ENCODE measurements at regions not wholly inside any gene's neighbourhood (a gene's known extent, or its start where the extent isn't known, plus 50 kb on each side); places are given as distances from the start of the nearest gene placed in this dataset.

DNA sequence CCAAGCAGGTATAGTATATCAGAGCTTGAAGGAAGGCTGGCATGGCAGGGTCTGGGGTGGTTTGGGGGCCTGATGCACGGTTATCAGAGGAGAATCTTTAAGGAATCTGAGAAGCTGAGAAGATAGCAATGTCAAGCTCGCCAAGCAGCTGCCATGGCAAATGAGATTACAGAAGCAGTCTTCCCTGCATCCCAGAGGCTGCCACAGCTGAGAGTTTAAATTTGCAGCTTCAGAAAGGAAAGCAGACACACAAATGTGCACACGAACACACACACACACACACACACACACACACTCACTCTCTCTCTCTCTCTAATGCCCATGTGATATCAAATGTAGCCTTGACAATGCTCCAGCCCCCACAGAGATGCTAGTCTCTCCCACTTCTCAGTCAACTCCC is 79.0 kb upstream of the TNC start:
- Histone ChIP-seq H3K27me3 (ENCODE audit: control insufficient read depth, insufficient read depth, low read length, poor library complexity, severe bottlenecking) (no peaks in the 10 kb centered on the region), H3K36me3 (ENCODE audit: control insufficient read depth, insufficient read depth, low read length) (peaks cover 6% of the 10 kb centered on the region), H3K4me1 (ENCODE audit: control insufficient read depth, insufficient read depth, low read length) (peaks cover 5% of the 10 kb centered on the region), H3K9ac (ENCODE audit: extremely low read depth, low read length, poor library complexity, severe bottlenecking) (no peak overlapping the region), H3K27ac (ENCODE audit: low read depth, low read length) (no peak overlapping the region), H3K4me3 (ENCODE audit: low read length) (no peak overlapping the region), H3K9me3 (ENCODE audit: control insufficient read depth, low read length) (peaks cover 11% of the 10 kb centered on the region)
- Mint-ChIP-seq H3K4me1 (peaks cover 49% of the 10 kb centered on the region), H3K36me3 (ENCODE audit: low read depth) (peaks cover 15% of the 10 kb centered on the region), H3K4me3 (no peak overlapping the region), H3K27ac (no peak overlapping the region), H3K9me3 (peaks cover 10% of the 10 kb centered on the region), H3K27me3 (ENCODE audit: insufficient read depth) (no peaks in the 10 kb centered on the region)
- TF ChIP-seq, protein P1, sequence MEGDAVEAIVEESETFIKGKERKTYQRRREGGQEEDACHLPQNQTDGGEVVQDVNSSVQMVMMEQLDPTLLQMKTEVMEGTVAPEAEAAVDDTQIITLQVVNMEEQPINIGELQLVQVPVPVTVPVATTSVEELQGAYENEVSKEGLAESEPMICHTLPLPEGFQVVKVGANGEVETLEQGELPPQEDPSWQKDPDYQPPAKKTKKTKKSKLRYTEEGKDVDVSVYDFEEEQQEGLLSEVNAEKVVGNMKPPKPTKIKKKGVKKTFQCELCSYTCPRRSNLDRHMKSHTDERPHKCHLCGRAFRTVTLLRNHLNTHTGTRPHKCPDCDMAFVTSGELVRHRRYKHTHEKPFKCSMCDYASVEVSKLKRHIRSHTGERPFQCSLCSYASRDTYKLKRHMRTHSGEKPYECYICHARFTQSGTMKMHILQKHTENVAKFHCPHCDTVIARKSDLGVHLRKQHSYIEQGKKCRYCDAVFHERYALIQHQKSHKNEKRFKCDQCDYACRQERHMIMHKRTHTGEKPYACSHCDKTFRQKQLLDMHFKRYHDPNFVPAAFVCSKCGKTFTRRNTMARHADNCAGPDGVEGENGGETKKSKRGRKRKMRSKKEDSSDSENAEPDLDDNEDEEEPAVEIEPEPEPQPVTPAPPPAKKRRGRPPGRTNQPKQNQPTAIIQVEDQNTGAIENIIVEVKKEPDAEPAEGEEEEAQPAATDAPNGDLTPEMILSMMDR (conservative IDR thresholded peaks at IDR 0.05): no peak
- DNase-seq: no peak
- WGBS, 2 experiments (ENCODE audit: insufficient coverage in 1 of 2, insufficient read length in 1 of 2): 70 to 91% methylated on average over 1 to 3 of the region's 3 CpGs

DNA sequence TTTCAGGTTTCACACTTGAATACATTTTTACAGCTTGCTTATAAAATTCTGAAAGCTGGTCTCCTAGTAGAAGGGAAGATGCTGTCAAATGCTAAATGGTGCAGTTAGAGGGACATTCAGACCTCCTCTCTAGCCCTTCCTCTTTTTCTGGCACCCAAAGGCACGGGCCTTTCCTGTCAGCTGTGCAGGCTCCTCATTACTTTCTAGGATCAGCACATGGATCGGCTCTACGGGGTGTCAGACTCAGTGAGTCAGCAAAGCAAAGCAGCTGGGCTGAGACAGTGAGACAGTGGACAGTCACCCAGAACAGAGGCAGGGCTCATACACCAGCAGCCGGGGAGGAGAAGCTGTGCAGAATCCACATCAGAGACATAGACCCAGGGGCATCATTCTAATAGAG is 80.0 kb upstream of the TNC start:
- Histone ChIP-seq H3K9ac (ENCODE audit: extremely low read depth, low read length, poor library complexity, severe bottlenecking) (no peak overlapping the region), H3K27me3 (ENCODE audit: control insufficient read depth, insufficient read depth, low read length, poor library complexity, severe bottlenecking) (no peaks in the 10 kb centered on the region), H3K27ac (ENCODE audit: low read depth, low read length) (no peak overlapping the region), H3K4me3 (ENCODE audit: low read length) (no peak overlapping the region), H3K36me3 (ENCODE audit: control insufficient read depth, insufficient read depth, low read length) (peaks cover 6% of the 10 kb centered on the region), H3K9me3 (ENCODE audit: control insufficient read depth, low read length) (peaks cover 11% of the 10 kb centered on the region), H3K4me1 (ENCODE audit: control insufficient read depth, insufficient read depth, low read length) (peaks cover 5% of the 10 kb centered on the region)
- DNase-seq: no peak
- Mint-ChIP-seq H3K27ac (no peak overlapping the region), H3K27me3 (ENCODE audit: insufficient read depth) (no peaks in the 10 kb centered on the region), H3K4me3 (no peak overlapping the region), H3K9me3 (peaks cover 10% of the 10 kb centered on the region), H3K36me3 (ENCODE audit: low read depth) (peaks cover 15% of the 10 kb centered on the region), H3K4me1 (peaks cover 38% of the 10 kb centered on the region)
- 82 to 90% methylated on average over 4 of the region's 4 CpGs for WGBS, 2 experiments (ENCODE audit: insufficient coverage in 1 of 2, insufficient read length in 1 of 2)
- TF ChIP-seq, protein P1 (conservative IDR thresholded peaks at IDR 0.05): no peak

DNA sequence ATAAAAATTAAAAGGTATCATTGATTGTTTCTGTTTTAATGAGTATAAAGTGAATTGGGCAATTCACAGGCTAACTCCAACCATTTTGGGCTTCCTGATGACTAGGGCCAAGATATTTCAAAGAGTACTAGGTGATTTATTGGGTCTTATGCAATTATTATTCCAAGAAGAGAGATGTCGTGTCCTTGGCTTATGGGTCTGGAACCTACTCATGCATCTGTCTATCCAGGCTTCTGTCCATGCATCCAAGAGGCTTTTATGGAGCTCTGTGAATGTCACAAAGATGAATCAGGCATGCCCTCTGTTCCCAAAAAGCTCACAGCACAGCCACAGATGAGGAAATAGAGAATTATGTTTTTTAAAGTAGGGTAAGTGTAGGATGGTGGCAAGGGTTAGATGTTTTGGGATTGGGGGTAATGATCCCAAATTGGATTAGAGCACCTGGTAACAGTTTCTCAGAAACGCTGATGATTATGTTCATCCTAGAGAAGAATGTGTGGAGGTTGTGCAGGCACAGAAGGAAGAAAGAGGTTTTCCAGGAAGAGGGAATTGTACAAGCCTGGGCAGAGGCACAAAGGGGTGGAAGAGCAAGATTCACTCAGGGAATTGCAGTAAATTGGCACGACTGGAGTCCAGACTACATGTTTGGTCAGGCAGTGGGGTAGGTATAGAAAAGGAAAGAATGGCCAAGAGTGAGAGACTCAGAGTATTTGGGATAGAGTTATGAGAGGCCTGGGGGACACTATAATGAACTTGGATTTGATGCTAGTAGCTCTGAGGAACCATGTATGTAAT is 83.0 kb upstream of the TNC start:
- Histone ChIP-seq H3K4me3 (ENCODE audit: low read length) (no peak overlapping the region), H3K36me3 (ENCODE audit: control insufficient read depth, insufficient read depth, low read length) (no peaks in the 10 kb centered on the region), H3K9ac (ENCODE audit: extremely low read depth, low read length, poor library complexity, severe bottlenecking) (no peak overlapping the region), H3K9me3 (ENCODE audit: control insufficient read depth, low read length) (no peaks in the 10 kb centered on the region), H3K4me1 (ENCODE audit: control insufficient read depth, insufficient read depth, low read length) (peaks cover 5% of the 10 kb centered on the region), H3K27me3 (ENCODE audit: control insufficient read depth, insufficient read depth, low read length, poor library complexity, severe bottlenecking) (no peaks in the 10 kb centered on the region), H3K27ac (ENCODE audit: low read depth, low read length) (no peak overlapping the region)
- no peak overlapping the region for H3K4me3 Mint-ChIP-seq
- H3K36me3 Mint-ChIP-seq (ENCODE audit: low read depth): no peaks in the 10 kb centered on the region
- 50 to 59% methylated on average over 2 to 3 of the region's 3 CpGs for WGBS, 2 experiments (ENCODE audit: insufficient coverage in 1 of 2, insufficient read length in 1 of 2)
- TF ChIP-seq, protein P1 (conservative IDR thresholded peaks at IDR 0.05): no peak
- H3K27ac Mint-ChIP-seq: no peak overlapping the region
- no peaks in the 10 kb centered on the region for H3K27me3 Mint-ChIP-seq (ENCODE audit: insufficient read depth)
- H3K9me3 Mint-ChIP-seq: no peaks in the 10 kb centered on the region
- no peak for DNase-seq
- peaks cover 30% of the 10 kb centered on the region for H3K4me1 Mint-ChIP-seq

Measured in endodermal cell (in vitro differentiated cells).